ENCODE measurements at regions not wholly inside any gene's neighbourhood (a gene's known extent, or its start where the extent isn't known, plus 50 kb on each side); places are given as distances from the start of the nearest gene placed in this dataset.
A peak's percentile ranks its signal among the peaks of the same experiment; 100 is the strongest.

DNA sequence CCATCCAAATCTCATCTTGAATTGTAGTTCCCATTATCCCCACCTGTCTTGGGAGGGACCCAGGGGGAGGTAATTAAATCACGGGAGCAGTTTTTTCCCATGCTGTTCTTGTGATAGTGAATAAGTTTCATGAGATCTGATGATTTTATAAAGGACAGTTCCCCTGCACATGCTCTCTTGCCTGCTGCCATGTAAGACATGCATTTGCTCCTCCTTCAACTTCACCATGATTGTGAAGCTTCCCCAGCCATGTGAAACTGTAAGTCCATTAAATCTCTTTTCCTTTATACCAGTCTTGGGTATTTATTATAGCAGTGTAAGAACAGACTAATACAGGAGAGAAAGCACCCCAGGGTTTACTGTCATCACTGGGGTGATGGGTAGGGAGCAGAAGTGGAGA is 220.4 kb upstream of the NUDT4 start:
- DNase-seq: no peak

DNA sequence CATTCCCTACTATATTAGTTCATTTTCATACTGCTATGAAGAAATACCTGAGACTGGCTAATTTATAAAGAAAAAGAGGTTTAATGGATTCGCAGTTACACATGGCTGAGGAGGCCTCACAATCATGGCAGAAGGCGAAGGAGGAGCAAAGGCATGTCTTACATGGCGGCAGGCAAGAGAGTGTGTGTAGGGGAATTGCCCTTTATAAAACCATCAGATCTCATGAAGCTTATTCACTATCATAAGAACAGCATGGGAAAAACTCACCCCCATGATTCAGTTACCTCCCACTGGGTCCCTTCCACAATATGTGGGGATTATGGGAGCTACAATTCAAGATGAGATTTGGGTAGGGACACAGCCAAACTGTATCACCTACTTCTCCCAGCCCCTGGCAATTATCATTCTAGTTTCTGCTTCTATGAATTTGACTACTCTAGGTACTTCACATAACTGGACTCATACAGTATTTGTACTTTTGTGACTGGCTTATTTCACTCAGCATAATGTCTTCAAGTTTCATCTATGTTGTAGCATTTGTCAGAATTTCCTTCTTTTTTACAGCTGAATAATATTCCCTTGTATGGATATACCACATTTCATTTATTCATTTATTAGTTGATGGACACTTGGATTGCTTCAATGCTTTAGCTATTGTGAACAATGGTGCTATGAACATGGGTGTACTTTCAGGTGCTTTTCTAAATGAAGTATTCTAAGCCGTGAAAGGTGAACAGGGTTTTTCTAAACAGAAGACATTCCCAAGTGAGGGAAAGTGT is 219.5 kb upstream of the NUDT4 start:
- no peak for DNase-seq

GRCh38 chr12:93163260-93164036 is 214.3 kb upstream of the NUDT4 start:
- DNase-seq: no peak

- no peak for DNase-seq
These were observed 213.4 kb upstream of the NUDT4 start for GRCh38 chr12:93164103-93164880.

DNA sequence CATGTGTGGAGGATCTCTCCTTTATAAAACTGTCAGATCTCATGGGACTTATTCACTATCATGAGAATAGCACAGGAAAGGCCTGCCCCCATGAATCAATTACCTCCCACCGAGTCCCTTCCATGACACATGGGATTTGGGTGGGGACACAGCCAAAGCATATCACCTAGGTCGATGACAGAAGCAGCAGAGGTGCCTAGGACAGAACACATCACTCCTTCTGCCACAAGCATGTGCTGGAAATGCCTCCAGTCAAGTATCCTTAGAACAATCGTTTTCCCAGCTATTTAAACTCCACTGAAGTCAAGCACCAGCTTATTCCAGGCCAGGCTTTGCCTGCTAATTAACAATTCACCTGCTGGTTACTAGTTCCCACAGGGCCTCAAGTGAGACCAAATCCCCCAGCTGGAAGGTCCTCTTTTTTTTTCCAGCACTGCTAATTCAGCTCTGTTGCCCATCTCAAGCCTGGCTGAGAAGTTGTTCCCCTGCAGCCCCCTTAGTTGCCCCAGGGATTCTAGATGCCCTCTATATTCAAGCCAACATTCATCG is 212.3 kb upstream of the NUDT4 start:
- DNase-seq: no peak

- no peak for DNase-seq
These were observed 211.0 kb upstream of the NUDT4 start for GRCh38 chr12:93166541-93167307.

DNA sequence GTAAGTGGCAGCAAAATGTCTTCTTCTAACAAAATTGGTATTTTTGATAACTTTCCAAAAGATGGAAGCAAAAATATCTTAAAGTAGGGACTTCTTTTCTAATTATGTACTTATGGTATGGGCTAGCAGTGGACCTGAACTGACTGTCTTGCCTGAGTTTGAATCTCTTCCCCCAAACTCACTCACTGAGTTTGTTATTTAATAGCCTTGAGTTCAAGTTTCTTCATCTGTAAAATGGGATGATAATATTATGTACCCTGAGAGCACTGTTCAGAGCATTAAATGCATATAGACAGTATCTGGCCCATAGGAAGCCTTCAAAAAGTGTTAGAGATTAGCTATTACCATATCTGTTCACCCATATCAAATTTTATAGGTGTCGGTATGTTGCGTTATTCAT is 210.4 kb upstream of the NUDT4 start:
- no peak for DNase-seq

DNA sequence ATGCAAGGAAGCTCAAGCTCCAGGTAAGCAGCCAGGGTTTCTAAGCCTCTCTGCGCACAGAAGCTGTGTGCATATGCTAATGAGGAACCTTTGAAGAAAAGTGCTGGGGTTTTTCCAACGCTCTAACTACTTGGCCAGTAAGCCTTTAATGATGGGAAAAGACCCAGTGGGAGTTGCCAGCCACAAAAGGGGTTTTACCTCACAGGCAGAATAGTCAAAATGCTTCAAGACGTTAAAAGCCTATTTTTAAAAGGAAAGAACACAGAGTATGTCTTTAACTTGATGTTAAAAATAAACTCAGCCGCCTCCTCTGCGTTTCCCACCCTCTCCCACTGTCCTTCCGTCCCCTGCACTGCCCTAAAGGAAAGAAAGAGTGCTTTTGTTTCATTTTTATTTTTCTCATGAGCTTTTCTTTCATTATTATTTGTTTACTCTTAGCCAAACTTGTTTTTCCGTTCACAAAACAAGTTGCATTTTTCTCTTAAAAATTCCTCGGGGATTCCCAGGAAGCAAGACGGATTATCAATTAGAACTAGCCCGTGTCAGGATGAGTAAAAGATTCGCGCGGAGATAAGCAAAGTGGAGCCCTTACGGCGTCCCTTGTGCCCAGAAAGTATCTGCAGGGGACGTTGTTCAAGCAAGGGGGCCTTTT is 209.8 kb upstream of the NUDT4 start:
- DNase-seq: peak; percentile 9

GRCh38 chr12:93168751-93169150 is 209.0 kb upstream of the NUDT4 start:
- no peak for DNase-seq

- no peak for DNase-seq
These were observed 208.2 kb upstream of the NUDT4 start for GRCh38 chr12:93169536-93169935.

DNA sequence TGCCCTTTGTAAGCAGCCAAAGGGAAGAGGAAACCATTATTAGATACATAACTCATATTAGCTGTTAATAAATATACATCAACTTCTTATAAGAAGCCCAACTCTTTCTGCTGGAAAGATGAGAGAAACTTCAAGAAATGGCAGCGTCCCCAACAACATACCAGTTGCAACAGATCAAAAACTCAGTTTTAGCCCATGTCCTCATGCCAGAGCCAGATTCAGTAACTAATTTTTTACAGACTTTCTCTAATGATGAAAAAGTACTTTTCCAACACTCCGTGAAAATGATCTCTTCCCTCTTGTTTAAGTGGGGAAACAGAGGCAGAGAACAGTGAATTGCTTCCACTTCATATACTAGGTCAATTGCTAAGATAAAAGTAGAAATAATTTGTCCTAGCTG is 206.8 kb upstream of the NUDT4 start:
- DNase-seq: no peak

DNA sequence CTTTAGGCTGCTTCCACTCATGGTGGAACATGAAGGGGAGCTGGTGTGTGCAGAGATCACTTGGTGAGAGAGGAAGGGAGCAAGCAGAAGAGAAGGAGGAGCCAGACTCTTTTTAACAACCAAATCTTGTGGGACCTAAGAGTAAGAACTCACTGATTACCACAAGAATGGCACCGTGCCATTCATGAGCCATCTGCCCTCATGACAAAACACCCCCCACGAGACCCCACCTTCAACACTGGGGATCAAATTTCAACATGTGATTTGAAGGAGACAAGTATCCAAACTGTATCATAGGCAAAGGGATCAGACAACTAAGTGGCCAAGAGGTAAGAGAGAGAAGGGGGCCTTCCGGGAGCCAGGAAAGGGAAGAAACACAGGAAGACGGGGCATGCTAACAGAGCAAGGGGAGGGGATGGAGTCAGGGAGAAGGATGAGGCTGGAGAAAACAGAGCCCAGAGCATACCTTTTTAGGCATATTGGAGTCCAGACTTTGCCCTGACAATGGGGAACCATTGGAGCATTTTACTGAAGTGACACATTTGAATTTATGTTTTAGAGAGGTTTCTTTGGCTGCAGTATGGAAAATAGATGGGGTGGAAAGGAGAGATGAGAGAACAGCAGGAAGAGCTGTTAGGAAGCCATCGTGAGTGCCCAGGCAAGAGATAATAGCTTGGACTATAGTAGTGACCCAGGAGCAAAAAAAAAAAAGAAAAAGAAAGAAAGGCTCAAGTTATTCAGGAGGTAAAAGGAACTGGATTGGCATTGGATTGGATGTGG is 204.4 kb upstream of the NUDT4 start:
- peak; percentile 77 for DNase-seq

DNA sequence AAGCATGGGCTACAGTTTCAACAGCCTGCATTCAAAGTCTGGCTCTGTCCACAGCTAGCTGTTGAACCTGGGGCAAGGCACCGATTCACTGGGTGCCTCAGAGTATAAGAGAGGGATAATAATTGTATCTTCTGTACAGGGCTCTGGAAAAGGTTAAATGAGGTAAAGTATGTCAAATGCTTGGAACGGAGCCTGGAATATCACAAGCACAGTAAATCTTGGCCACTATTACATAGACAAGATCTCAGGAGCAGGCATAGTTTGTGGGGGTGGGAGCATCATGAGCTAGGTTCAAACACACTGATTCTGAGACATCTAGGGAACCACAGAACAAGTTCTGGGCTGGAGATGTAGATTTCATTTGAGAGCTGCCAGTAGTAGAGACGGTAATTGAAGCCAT is 203.7 kb upstream of the NUDT4 start:
- DNase-seq: no peak

DNA sequence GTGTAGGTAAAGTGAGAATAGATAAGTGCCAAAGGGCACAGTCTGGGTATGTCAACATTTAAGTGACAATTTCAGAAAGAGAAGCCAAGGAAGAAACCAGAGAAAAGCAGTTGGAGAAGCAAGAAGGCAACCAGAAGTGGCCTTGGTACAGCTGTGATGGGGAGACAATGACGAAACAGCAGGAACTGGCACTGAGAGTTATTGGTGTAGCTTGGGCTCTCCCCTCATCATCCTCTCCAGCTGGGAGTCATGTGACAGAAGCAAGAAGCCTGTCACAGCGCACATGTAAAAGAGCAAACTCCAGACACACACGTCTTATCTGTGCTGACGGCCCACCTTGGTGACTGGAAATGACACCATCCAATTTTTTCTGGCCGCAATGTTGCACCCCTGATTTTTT is 203.3 kb upstream of the NUDT4 start:
- DNase-seq: no peak

- DNase-seq: no peak
These were observed 201.6 kb upstream of the NUDT4 start for GRCh38 chr12:93176165-93176564.

DNA sequence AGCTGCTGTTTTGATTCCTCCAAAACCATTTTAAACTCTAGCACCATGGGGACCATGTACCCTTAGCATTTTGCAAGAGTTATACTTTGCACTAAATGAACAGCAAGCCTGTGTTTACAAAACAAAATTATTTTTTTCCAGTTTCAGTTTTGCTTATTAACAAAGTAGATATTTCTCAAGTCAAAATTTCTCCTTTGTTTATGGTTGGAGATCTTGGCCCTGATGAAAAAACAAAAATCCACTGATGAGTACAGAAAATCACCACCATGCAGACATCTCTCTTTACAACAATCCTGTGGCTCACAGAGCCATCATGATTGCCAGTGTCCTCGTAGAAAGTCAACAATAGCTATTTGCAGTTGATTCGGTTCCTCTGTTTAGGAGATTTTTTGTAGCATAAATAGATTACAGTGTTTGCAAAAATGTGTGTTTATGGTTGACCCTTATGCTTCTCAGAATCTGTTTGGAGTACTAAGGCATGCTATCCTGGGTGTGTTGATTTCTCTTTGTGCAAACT is 201.1 kb upstream of the NUDT4 start:
- DNase-seq: no peak

DNA sequence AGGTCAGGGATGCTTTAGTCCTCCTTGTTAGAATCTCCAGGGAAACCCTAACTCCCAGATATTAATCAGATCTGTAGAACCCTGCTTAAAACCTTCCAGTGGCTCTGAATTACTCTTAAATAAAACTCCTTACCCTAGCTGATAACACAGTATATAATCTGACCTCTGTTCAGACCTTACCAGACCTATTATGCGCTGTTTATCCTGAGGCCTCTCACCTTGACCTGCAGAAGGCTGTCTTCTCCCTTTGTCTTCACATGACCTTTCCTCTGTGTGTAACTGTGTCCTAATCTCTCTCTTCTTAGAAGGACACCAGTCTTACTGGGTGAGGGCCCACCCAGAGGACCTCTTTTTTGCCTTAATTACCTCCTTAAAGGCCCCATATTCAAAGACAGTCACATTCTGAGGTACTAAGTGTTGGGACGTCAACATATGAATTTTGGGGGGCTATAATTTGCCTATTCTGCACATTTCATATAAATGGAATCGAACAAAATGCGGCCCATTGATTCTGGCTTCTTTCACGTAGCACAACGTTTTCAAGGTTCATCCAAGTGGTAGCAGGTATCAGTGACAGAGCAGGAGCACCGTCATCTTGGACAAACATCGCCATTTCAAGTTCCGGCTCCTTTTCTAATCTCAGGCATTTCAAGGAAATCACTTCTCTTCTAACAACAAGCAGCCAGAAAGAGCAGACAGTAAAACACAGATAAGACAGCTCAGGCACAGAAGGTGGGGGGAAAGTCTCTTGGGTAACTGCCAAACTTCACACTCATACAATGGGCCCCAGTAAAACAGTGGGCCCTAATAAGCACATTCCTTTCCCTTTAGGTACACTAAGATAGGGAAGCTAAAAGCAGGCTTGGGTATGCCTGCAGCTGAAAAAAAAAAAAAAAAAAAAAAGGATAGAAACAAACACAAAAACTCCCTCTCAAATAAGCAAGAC is 200.2 kb upstream of the NUDT4 start:
- no peak for DNase-seq

GRCh38 chr12:93178154-93178878 is 199.4 kb upstream of the NUDT4 start:
- DNase-seq: no peak

- DNase-seq: no peak
These were observed 197.9 kb upstream of the NUDT4 start for GRCh38 chr12:93179792-93180191.

Data from NCI-H524 treated with DMSO at 0.1 percent for 48 hours (cell line).